ENCODE measurements at regions not wholly inside any gene's neighbourhood (a gene's known extent, or its start where the extent isn't known, plus 50 kb on each side); places are given as distances from the start of the nearest gene placed in this dataset.

- TF ChIP-seq SMAD1 (IDR thresholded peaks at IDR 0.05; ENCODE audit: low read depth, low read length, partially characterized antibody) (peak; percentile 86), SRSF3 (IDR thresholded peaks at IDR 0.05; ENCODE audit: insufficient read depth, low read length) (no peak), ARID3A (IDR thresholded peaks at IDR 0.05; ENCODE audit: borderline replicate concordance, low read depth, low read length) (peak; percentile 91), FOSL1 (tag; conservative IDR thresholded peaks at IDR 0.05) (peak; percentile 60), FOS (IDR thresholded peaks at IDR 0.05; ENCODE audit: extremely low read depth, insufficient read length) (no peak), SREBF2 (CRISPR knock-in tag; IDR thresholded peaks at IDR 0.05) (no peak), TEAD2 (tag; IDR thresholded peaks at IDR 0.05) (no peak), ATF4 (CRISPR knock-in tag; IDR thresholded peaks at IDR 0.05) (no peak), ZBTB33 (CRISPR knock-in tag; IDR thresholded peaks at IDR 0.05) (0 out of 2 replicates have a peak, but pooled peaks have one; percentile 28), POLR2AphosphoS5 (IDR thresholded peaks at IDR 0.05; ENCODE audit: control insufficient read depth, insufficient read depth, low read depth, low read length) (peak; percentile 95), TBP (optimal IDR thresholded peaks at IDR 0.05; ENCODE audit: low read depth, low read length) (peak; percentile 21)
Measured at GRCh38 chr6:119626884-119627619, 277.5 kb upstream of the MAN1A1 start (continued).
